NCI-H1436 treated with DMSO at 0.1 percent for 48 hours (cell line): ENCODE measurements at regions not wholly inside any gene's neighbourhood (a gene's known extent, or its start where the extent isn't known, plus 50 kb on each side); places are given as distances from the start of the nearest gene placed in this dataset.
"Not testable (repeated sequence)": the region's sequence is repeated elsewhere in the genome, so short reads cannot be mapped to it uniquely, and the experiment has no call there.

ENCODE experiments used
- DNase-seq: peaks from one replicate; lab custom pipeline; 2025; lab: John Stamatoyannopoulos, UW

DNA sequence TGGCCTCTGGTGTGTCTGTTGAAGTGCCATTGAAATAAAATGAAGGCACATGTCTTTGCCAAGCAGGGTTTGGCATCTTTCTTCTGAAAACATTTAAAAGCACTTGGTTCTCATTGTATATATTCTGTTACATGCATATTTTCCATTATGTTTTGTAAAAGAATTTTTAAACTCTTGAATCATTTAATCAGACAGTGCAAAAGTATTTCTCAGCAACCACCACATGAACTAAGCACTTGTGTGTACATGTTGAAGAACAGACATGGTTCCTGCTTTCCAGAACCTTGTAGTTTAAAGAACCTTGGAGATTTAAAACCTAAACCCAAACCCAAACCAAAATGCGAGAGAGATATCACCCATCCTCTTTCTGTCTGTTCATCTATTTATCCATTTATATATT, 220.3 kb upstream of the GIMD1 start:
- no peak for DNase-seq

DNA sequence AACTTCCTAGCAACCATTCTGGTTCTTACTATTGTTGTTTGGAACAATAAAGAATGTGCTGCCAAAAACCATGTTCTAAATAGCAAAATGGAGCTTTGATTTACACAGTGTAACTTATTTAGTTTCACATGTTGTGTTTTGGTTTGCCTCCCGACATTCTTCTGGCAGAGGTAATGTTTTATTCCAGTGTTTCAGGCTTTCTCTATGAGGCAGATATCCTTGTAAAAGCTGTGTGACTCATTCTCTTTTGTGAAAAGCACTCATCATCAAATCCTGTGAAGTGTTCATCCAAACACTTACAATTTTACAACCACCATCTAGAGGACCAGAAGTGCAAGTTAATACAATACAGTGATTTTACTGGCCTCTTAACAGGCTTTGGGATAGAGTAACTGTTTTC, 219.0 kb upstream of the GIMD1 start:
- no peak for DNase-seq

DNA sequence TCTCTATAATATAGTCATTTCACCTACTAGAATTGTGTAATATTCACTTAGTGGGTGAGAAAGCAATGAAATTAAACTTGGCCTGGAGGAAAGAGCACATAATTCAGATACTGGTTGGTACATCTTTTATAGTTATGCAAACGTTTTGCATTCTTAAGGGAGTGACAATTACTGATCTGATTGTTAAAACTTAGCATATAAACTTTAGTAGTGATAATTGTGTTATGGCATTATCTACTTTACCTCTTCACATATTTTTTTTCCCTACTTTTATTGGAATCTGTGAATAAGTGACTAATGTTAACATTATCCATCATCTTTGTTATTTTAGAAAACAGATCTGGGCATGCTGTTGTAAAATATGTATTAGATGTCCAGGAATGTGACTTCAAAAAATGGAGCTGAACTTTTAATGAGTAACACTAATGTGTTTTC, 217.4 kb upstream of the GIMD1 start:
- no peak for DNase-seq

DNA sequence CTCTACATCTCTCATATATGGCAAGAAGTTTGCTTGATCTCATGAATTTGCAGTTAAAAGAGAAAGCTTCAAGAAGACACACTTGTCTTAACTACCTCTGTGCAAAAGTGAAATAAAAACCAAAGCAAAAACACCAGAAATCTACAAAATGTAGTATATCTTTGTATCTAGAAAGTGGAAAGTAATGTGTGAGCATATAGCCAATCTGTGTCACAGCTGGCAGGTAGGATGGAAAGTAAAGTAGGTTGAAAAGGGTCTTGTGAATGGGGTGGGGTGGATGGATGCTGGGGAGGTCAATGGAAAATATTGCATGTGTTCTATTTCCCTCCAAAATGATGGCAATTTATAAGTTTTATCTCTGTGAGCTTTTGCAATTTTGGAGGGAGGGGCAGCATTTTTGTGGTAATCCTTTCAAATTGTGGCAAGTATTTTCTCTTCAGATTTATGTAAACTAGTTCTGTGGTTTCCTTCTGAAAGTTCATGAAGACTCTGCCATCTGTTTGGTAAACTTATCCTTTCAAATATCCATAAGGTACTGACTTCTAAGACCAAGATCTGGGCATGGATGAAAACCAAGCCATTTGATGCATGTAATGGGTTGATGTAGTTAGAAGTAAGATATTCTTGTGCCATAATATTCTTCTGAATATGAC, 215.9 kb upstream of the GIMD1 start:
- no peak for DNase-seq

DNA sequence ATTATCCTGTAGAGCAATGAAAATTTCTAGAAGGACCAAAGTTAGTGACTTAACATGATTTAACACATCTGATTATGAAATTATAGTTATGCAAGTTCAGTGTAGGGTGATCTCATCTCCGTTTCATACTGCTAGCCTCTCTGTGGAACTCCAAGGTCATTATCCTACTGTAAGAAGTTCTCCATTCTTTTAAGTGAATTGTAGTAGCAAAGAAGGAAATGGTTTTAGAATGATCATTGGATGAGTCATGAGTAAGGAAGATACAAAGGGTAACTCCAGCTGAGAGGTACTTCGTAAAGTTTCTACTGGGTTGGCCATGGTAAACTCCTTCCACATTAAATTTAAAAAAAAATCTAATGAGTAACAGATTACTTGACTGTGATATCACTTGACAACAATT, 215.0 kb upstream of the GIMD1 start:
- no peak for DNase-seq

DNA sequence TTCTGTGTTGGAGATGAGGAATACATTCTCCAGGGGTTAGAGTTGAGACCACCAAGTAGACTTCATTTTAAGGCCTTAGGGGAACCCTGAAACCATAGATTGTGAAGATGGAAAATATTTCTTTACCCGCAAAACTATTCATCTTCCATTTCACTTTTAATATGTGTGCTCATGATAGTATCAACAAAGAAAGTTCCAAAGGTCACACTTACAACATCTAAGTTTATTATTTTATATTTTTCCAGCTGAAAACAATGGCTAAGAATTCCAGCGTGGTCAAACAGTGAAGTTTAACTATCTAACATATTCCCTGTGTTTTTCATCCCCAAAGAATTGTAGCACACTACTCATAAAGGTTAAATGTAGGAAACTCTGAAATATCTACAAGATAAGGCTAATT, 214.5 kb upstream of the GIMD1 start:
- DNase-seq: no peak

DNA sequence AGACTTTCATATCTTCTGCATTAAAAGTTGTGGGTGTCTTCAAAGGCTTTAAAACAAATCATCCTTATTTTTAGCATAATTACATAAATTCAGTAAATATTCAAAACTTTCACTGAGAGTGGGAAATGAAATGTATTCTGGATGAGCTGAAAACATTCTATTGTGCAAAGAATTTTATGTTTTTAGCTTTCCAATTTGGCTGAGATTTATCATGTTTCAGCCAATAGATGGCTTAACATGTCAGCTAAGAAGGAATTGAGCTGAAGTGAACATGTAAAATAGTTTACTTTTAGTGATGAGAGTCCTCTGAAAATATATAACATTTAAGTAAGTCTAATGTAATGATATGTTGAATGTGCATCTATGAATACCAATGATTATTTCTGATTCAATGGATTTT, 213.5 kb upstream of the GIMD1 start:
- no peak for DNase-seq

DNA sequence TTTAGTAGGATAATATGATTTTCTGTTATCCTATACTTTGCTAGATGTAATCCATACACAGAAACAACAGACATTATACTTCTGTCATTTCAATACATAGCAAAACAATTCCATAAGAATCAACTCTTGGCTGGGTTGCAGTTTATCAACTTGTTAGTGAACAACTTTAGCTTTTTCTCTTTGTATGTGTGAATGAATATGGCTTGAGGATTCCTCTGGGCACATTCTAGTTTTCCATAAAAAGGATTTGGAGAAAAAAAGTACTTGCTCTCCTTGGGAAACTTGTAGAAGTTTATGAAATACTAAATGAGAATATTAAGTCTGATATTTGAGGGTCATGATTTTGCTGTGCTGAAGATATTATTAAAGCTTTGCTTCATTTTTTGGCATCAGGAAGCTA, 210.7 kb upstream of the GIMD1 start:
- no peak for DNase-seq

DNA sequence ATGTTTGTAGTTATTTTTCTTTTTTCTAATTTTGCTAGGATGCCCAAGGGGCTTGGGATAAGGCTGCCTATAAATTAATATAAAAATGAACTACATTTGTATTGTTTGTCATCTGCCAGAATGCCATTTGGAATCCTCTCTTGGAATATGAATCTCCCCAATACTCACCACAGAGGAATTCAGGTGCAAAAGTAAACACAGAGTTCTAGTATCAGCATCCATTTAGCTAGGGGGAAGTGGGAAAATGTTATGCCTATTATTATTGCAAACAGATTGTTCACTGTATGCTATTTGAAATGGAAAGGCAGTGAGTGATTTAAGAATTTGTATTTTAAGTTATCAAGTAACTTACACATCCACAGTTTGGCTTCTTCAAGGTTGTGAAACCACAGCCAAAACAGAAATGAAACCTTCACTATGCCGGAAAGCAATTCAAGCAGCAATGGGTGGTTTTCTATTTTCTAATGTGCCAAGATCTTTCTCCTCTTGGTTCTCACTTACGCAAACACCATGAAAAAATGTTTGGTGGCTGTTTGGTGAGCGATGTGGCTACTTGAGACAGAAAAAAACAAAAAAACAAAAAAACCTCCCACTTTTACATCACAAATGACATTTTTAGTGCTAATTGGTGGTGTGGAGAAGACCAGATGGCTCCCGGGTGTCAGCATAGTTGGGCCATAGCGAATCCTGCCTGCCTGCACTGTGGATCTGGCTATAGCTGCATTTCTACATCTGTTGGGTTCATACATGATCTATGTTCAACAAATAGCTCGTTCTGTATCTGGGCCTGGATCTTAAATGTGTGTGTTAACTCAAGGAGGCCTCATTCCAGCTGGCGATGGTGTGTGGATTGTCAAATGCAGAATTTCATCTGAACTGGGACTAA, 200.8 kb upstream of the GIMD1 start:
- no peak for DNase-seq

DNA sequence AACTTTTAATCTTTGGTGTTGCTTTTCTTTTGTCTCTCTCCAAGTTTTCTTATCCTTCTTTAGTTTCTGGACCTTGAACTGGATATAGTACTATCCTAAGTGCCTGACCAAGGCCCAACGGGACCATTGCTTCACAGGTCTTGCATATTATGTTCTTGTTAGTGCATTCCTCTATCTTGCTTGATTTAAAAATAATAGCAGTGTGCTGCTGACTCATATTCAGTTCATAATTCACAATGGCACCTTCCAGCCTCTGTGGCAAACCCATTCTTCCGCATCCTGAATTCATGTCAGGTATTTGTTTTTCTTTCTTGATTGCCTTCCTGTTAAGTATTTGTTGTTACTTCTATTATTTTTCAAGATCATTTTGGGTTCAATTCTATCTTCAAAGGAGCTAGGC, 197.1 kb upstream of the GIMD1 start:
- DNase-seq: no peak

DNA sequence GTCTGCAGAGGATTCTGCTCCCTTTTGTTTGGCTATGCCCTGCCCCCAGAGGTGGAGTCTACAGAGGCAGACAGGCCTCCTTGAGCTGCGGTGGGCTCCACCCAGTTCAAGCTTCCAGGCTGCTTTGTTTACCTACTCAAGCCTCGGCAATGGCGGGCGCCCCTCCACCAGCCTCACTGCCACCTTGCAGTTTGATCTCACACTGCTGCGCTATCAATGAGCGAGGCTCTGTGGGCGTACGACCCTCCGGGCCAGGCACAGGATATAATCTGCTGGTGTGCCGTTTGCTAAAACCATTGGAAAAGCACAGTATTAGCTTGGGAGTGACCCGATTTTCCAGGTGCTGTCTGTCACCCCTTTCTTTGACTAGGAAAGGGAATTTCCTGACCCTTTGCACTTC, 195.1 kb upstream of the GIMD1 start:
- DNase-seq: not testable (repeated sequence)

DNA sequence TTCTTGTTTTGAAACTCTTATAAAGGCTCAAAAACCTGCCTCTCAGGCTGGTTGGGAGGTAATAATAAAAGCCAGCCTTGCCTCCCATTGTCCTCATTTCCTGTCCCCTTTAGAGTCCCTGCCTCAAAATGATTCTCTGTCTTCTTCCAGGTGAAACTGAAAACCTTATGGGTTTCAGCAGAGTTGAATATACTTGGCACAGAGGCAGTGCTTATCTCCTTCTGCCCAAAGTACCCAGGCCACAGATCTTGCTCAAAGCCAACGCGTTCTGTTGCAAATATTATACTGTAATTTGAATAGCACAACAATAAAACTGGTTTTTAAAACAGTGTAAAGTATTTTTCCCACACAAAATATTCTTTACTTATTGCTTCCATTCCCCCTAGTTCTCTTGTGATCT, 183.1 kb upstream of the GIMD1 start:
- DNase-seq: no peak

DNA sequence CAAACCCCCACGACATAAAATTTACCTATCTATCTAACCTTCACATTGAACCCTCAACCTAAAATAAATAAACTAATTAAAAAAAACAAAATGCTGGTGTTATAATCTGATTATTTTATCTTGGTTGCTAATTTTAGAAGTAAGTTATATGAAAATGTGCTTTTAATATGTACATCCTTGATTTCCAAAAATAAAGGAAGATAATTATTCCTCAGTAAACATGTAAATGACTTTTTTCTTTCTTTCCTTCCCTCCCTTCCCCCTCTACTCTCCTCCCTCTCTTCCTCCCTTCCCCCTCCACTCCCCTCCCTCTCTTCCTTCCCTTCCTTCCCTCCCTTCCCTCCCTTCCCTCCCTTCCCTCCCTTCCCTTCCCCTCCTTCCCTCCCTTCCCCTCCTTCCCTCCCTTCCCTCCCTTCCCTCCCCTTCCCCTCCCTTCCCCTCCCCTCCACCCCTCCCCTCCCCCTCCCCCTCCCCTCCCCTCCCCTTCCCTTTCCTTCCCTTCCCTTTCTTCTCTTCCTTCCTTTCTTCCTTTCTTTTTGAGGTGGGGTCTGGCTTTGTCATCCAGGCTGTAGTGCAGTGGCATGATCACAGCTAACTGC, 180.0 kb upstream of the GIMD1 start:
- DNase-seq: no peak

DNA sequence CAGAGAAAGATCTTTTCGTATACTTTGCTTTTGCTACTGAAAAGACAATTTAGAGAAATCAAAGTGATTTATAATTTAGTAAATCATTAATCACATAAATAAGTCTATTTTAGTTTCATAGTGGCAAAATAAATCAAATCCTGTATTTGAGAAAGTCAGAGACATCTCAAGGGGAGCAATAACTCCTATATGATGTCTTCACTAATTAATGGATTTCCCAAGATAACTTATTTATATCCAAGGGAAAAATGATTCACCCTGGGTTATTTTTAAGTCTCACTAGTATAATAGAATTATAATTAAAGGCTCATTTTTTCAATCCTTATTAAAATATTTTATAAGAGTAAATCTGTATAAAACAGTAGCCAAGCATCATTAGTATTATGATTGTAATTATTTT, 177.8 kb upstream of the GIMD1 start:
- no peak for DNase-seq

DNA sequence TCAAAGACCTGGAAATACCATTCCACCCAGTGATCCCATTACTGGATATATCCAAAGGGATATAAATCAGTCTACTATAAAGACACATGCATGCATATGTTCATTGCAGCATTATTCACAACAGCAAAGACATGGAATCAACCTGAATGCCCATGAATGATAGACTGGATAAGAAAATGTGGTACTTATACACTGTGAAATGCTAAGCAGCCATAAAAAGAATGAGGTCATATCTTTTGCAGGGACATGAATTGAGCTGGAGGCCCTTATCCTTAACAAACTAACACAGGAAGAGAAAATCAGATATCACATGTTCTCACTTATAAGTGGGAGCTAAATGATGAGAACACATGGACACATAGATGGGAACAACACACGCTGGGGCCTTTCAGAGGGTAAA, 174.0 kb upstream of the GIMD1 start:
- DNase-seq: not testable (repeated sequence)

DNA sequence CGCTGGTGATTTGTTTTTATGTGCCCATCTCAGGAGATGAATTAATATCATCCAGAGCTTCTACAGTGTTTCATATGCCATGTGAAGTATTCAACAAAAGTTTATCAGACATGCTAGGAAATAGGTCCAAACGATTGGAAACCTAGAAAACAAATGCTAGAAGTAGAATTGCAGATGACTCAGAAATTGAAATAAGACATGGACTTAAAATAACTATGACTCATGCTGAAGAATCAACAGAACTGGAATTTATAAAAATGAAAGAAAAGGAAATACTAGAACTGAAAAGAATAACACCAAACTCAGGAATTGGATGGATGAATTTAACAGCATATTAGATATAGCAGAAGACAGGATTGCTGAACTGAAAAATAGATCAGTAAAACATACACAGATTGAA, 172.7 kb upstream of the GIMD1 start:
- no peak for DNase-seq

DNA sequence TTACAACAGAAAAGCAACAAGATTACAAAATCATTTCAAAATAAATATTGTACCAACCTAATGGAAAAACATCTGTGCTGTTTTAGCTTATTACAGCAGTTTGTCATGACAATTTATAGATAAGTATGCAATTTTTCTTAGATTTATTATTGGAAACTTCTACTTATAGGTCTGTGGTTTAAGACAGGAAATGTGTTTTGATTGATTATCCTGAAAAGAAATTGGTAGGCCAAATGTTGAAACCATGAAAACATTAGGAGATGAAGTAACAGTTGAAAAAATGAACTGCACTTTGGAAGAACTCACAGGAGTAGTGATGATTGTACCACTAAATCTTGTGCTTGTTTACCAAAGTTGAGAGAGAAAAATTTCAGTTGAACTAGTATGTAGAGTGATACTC, 162.2 kb upstream of the GIMD1 start:
- DNase-seq: no peak

DNA sequence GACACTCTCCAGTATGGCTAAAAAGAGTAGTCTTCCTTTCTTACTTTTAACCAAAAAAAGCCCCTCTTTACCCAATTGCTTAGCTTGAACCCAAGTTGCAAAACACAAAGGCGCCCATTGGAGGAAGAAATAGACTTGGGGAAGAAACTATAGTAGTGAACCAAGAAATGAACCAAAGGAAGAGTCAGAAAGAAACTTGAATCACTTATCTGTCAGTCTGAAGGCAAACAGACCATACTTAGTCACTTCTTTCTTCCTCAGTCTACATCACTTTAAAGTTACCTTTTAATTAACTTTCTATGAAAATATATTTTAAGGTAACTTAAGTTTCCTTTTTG, 161.4 kb upstream of the GIMD1 start:
- no peak for DNase-seq

DNA sequence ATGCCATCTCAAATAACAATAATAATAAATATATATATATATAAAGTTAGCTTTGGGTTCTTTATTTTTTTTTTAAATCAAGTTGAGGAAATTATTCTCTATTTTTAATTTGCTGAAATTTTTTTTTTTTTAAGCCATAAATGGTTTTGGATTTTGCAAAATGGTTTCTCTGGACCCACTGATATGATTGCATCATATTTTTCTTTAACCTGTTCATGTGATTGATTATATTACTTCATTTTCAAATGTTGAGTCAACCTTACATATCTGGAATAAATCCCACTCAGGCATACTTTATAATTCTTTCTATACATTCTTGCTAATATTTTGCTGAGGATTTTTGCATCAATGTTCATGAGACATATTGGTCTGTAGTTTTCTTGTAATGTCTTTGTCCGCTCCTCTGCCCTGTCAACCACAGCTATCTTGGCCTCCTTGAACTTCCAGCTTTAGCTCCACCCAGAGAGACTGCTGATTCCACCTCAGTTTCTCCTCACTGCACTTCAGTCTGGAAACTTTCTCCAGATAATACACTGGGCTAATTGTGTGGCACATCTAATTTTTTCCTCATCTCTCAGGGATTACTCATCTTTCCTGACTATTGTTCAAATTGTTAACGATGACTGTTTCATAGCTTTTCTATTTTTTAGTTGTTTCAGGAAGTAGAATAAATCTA, 160.9 kb upstream of the GIMD1 start:
- no peak for DNase-seq

DNA sequence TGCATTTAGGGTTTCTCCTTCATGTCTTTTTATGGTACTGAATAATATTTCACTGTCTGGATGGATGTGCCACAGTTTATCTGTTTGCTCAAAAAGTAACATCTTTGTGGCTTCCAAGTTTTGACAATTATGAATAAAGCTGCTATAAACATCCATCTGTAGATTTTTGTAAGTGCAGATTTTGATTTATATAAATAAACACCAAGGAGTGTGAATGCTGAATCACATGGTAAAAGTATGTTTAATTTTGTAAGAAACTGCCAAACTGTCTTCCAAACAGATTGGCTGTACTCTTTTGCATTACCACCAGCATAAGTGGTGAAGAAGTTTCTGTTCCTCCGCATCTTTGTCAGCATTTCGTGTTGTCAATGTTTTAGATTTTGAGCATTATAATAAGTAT, 158.7 kb upstream of the GIMD1 start:
- DNase-seq: no peak

DNA sequence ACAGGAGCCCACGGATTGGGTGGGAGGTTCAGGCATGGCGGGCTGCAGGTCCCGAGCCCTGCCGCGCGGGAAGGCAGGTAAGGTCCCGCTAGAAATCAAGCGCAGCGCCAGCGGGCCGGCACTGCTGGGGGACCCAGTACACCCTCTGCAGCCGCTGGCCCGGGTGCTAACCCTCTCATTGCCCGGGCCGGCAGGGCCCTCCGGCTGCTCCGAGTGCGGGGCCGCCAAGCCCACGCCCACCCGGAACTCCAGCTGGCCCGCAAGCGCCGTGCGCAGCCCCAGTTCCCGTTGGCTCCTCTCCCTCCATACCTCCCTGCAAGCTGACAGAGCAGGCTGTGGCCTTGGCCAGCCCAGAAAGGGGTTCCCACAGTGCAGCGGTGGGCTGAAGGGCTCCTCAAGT, 156.8 kb upstream of the GIMD1 start:
- not testable (repeated sequence) for DNase-seq

DNA sequence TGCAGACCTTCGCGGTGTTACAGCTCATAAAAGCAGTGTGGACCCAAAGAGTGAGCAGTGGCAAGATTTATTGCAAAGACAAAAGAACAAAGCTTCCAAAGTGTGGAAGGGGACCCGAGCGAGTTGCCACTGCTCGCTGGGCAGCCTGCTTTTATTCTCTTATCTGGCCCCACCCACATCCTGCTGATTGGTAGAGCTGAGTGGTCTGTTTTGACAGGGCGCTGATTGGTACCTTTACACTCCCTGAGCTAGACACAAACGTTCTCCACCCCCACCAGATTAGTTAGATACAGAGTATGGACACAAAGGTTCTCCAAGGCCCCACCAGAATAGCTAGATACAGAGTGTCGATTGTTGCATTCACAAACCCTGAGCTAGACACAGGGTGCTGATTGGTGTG, 156.2 kb upstream of the GIMD1 start:
- DNase-seq: not testable (repeated sequence)

DNA sequence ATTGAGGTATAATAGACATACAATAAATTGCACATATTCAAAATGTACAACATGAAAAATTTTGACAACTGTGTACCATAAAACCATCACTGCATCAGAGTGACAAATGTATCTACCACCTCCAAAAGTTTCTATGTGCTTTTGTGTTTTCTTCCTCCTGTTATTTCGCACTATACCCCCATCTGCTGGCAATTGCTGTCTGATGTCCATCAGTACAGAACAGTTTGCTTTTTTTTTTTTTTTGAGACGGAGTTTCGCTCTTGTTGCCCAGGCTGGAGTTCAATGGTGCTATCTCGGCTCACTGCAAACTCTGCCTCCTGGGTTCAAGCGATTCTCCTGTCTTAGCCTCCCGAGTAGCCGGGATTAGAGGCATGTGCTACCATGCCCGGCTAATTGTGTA, 154.3 kb upstream of the GIMD1 start:
- DNase-seq: no peak
